ENCODE measurements at regions not wholly inside any gene's neighbourhood (a gene's known extent, or its start where the extent isn't known, plus 50 kb on each side); places are given as distances from the start of the nearest gene placed in this dataset.

- TF ChIP-seq EP300 (conservative IDR thresholded peaks at IDR 0.05; ENCODE audit: poor library complexity, severe bottlenecking) (no peak), CTCF (IDR thresholded peaks at IDR 0.05; ENCODE audit: poor library complexity, severe bottlenecking) (no peak), TAF1 (IDR thresholded peaks at IDR 0.05; ENCODE audit: low read depth) (no peak), EZH2 (IDR thresholded peaks at IDR 0.05; ENCODE audit: borderline replicate concordance, insufficient read depth, low read length, poor library complexity, severe bottlenecking) (no peak), POLR2AphosphoS5 (IDR thresholded peaks at IDR 0.05) (no peak), REST (IDR thresholded peaks at IDR 0.05; ENCODE audit: borderline replicate concordance) (no peak), RAD21 (conservative IDR thresholded peaks at IDR 0.05) (no peak), SMC3 (conservative IDR thresholded peaks at IDR 0.05; ENCODE audit: poor library complexity) (no peak), MXI1 (conservative IDR thresholded peaks at IDR 0.05; ENCODE audit: poor library complexity, severe bottlenecking) (no peak)
Observed at GRCh38 chr13:24624363-24624762, 55.8 kb upstream of the ATP12A start.
